Mesothelial cell of epicardium (in vitro differentiated cells): ENCODE measurements at regions not wholly inside any gene's neighbourhood (a gene's known extent, or its start where the extent isn't known, plus 50 kb on each side); places are given as distances from the start of the nearest gene placed in this dataset.

Source experiments
- DNase-seq, 2 experiments: peaks; one replicate each; pipeline ENCODE4 v3.0.0; 2021; ENCODE audit warnings: low spot score in 2 of 2; ENCODE audit not compliant: unreplicated experiment in 2 of 2
- H3K27ac Mint-ChIP-seq: 2 replicates; pipeline ENCODE4 v1.8.0; 2021; ENCODE audit warnings: mixed read lengths
- H3K27me3 Mint-ChIP-seq: 2 replicates; pipeline ENCODE4 v1.8.0; 2021; ENCODE audit warnings: low read depth, mixed read lengths
- H3K36me3 Mint-ChIP-seq: 2 replicates; pipeline ENCODE4 v1.8.0; 2021; ENCODE audit warnings: mixed read lengths
- H3K4me1 Mint-ChIP-seq: 2 replicates; pipeline ENCODE4 v1.8.0; 2021; ENCODE audit warnings: mixed read lengths
- H3K4me3 Mint-ChIP-seq: 2 replicates; pipeline ENCODE4 v1.8.0; 2021; ENCODE audit warnings: mild to moderate bottlenecking, moderate library complexity, mixed read lengths
- H3K9me3 Mint-ChIP-seq: 2 replicates; pipeline ENCODE4 v1.8.0; 2021; ENCODE audit warnings: mixed read lengths
- TF ChIP-seq, protein P1 (sequence below): fragments of 200-600 bp; sonication (generic); IDR thresholded peaks from one replicate; pipeline ENCODE4 v1.5.0; 2021; ENCODE audit warnings: antibody characterized with exemption; ENCODE audit not compliant: unreplicated experiment

DNA sequence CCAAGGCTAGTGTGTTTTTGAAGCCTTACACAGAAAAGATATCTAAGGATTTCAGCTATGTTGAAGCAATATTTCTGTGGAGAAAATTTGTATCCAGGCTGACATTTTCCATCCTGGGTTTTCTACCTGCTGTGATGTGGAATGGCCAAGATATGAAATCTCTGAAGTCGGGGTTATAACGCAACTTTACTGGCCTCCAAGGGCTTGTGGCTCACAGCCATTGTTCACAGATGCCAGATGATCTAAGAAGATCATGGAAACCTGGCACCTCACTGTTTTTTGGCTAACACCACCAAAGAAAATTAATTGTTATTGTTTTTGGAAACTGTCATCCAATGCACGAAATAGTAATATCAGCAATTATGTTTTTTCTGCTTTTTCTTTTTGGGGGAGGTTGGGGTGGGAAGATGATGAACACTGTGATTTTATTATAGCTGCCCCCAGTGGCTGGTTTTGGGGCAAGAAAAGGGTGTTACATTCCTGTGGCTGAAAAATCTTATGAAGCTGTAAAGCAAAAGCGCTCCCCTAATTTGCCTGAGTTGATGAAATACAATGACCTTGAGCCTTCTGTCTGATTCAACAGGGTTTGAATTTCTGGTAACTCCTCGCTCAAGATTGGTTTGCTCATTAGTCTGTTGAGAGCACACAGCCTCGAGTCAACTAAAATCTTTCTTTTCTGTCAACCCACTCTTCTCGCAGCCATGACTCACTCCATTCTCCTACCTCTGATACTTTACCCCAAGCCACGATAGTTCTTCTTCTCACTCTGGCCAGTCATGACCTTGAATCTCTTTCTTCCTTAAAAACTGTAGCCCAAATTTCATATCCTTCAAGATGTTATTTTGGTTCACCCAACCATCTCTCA, 236.7 kb downstream of the PAX1 start:
- H3K4me1 Mint-ChIP-seq = no peaks in the 10 kb centered on the region
- DNase-seq = no peak
- no peak overlapping the region for H3K4me3 Mint-ChIP-seq
- H3K9me3 Mint-ChIP-seq = no peaks in the 10 kb centered on the region
- H3K36me3 Mint-ChIP-seq = no peaks in the 10 kb centered on the region
- H3K27me3 Mint-ChIP-seq = peaks cover 1% of the 10 kb centered on the region
- H3K27ac Mint-ChIP-seq = no peak overlapping the region
- TF ChIP-seq, protein P1, sequence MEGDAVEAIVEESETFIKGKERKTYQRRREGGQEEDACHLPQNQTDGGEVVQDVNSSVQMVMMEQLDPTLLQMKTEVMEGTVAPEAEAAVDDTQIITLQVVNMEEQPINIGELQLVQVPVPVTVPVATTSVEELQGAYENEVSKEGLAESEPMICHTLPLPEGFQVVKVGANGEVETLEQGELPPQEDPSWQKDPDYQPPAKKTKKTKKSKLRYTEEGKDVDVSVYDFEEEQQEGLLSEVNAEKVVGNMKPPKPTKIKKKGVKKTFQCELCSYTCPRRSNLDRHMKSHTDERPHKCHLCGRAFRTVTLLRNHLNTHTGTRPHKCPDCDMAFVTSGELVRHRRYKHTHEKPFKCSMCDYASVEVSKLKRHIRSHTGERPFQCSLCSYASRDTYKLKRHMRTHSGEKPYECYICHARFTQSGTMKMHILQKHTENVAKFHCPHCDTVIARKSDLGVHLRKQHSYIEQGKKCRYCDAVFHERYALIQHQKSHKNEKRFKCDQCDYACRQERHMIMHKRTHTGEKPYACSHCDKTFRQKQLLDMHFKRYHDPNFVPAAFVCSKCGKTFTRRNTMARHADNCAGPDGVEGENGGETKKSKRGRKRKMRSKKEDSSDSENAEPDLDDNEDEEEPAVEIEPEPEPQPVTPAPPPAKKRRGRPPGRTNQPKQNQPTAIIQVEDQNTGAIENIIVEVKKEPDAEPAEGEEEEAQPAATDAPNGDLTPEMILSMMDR = no peak

DNA sequence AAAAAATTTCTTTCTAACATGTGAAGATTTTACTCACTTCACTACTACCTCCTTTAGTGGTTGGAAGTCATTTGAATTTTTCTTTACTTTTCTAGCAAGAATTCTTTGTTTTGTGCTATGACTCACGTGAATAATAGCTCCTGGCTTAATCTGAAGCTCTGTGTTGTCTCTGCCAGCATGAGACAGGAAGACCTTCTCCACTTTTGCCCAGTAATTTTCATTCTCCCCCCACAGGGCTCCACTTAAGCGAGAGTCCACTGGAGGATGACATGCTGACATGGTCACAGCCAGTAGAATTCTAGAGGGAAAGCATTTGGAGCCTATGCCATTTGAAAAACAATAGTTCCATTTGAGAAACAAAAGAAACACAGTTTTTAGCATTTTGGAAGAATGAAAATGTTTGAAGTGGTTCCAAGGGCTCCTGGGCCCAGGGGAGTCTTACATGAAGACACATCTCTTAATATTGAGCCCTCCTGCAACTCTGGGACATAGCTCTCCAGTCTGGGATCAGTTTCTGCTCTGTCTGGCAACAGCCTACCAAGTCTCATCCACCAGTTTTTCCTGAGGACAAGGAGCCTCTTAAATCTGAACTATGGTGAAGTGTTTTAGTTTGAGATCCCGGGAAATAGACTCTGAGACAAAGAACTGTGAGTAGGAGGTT, 231.4 kb downstream of the PAX1 start:
- H3K4me3 Mint-ChIP-seq = no peak overlapping the region
- DNase-seq = no peak
- no peaks in the 10 kb centered on the region for H3K36me3 Mint-ChIP-seq
- peaks cover 3% of the 10 kb centered on the region for H3K9me3 Mint-ChIP-seq
- TF ChIP-seq, protein P1 = no peak
- H3K4me1 Mint-ChIP-seq = no peaks in the 10 kb centered on the region
- H3K27ac Mint-ChIP-seq = no peak overlapping the region
- no peaks in the 10 kb centered on the region for H3K27me3 Mint-ChIP-seq

DNA sequence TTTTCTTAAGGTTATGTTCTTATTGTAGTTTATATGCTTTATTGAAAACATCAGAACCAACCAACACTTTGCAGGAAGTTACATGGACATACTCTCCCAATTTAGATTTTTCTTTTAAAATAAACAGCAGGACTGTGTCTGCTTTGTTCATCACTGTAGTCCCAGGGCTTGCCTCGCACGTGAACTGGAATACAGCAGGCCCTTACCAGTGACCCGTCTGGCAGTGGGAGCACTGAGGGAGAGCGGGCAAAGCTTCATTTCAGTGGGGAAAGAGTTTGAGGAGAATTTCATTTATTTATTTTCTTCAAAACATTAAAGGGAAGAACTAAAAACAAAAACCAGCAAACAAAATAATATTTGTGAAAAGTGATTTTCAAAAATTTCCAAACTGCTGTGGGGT, 230.8 kb downstream of the PAX1 start:
- Mint-ChIP-seq H3K27me3 (no peaks in the 10 kb centered on the region), H3K4me3 (no peak overlapping the region), H3K36me3 (no peaks in the 10 kb centered on the region), H3K9me3 (peaks cover 3% of the 10 kb centered on the region), H3K4me1 (no peaks in the 10 kb centered on the region), H3K27ac (no peak overlapping the region)
- TF ChIP-seq, protein P1 = no peak
- no peak for DNase-seq

DNA sequence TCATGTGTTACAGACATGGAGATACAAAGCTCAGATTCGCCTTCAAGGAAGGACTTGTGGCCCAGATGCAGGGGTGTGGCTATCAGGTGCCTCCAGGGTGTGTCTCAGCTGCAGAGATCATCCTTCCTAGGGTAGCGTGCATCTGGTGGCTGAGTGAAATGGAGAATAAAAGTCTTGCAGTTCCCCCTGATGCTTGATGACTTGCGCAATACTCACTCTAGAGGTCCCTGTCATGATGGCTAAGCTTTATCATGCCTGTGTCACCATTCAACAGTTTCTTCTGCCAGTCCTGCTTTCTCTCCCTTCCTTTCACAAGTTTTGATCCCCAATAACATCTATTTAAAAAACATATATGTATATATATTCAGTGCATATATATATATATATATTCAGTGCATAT, 228.1 kb downstream of the PAX1 start:
- no peak for DNase-seq

DNA sequence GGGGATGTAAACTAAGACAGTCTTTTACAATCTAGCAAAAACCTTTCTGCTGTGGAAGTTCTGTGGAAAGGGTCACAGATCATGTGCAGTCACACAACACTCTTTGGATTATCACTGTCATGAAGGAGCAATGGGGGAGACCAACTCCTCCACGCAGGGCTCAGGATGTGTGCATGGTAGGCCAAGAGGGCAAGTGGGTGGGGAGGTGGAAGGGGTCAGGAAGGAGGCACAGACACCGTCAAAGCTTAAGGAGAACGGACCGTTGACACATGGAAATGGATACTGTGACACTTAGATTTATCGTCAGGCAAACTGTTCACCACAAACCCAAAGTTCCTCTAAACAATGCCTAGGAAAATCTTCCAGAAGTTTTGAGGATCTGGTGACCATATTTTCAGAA, 215.8 kb downstream of the PAX1 start:
- H3K4me3 Mint-ChIP-seq = no peak overlapping the region
- H3K27ac Mint-ChIP-seq = no peak overlapping the region
- DNase-seq = no peak
- H3K9me3 Mint-ChIP-seq = no peaks in the 10 kb centered on the region
- TF ChIP-seq, protein P1 = no peak
- H3K36me3 Mint-ChIP-seq = no peaks in the 10 kb centered on the region
- H3K4me1 Mint-ChIP-seq = no peaks in the 10 kb centered on the region
- no peaks in the 10 kb centered on the region for H3K27me3 Mint-ChIP-seq

More for the DNA sequence above, 228.1 kb downstream of the PAX1 start:
- TF ChIP-seq, protein P1 = no peak
- H3K36me3 Mint-ChIP-seq = no peaks in the 10 kb centered on the region
- no peaks in the 10 kb centered on the region for H3K27me3 Mint-ChIP-seq
- H3K4me1 Mint-ChIP-seq = no peaks in the 10 kb centered on the region
- H3K9me3 Mint-ChIP-seq = peaks cover 3% of the 10 kb centered on the region
- no peak overlapping the region for H3K4me3 Mint-ChIP-seq
- H3K27ac Mint-ChIP-seq = no peak overlapping the region
